Stimulated activated naive CD4-positive, alpha-beta T cell (primary cell): ENCODE measurements at regions not wholly inside any gene's neighbourhood (a gene's known extent, or its start where the extent isn't known, plus 50 kb on each side); places are given as distances from the start of the nearest gene placed in this dataset.

Experiments
- DNase-seq, 6 experiments: peaks; one replicate each; lab custom pipeline; 2025; lab: John Stamatoyannopoulos, UW

DNA sequence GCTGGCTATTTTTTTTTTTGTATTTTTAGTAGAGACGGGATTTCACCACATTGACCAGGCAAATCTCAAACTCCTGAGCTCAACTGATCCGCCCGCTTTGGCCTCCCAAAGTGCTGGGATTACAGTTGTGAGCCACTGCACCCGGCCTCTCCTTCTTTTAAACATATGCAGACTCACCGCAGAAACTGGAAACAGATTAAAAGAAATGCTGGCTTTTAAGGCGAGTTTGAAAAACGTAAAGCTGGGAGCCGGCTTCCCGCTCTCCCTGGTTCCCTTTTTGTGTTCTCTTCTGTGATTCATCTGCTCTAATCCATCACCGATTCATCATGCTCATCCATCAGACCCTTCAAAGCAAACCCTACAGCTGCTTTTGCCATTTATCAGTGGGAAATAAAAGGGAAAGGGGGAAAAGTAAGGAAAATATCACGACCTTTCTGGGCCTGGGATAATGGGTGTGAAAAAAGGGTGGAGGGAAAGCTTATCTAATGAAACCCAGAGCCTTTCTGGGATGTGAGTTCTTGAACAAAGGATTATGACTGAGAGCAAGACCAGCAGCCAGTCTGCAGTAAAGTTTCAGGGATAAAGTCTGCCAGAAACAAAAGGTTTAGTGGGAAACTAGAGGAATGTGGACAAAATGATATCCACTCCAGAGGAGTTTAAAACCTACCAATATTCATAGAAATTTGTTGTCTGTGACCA, 92.3 kb upstream of the LRIG1 start:
- no peak for DNase-seq

DNA sequence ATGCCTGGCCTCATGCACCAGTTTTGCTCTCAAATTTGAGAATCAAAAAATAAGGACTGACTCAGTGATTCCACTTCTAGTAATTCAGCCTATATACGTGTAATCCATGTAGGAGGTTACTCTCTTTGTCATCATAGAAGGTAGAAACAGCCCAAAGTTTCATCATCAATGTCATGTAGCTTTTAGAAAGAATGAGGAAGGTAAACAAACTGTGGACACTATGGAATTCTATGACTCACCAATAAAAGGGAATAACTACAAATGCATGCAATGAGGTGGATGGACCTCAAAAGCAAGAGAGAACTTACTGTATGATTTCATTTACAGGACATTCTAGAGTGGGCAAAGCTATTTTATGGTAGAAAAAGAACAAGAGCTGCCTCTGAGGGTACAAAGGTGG, 93.2 kb upstream of the LRIG1 start:
- DNase-seq = no peak

DNA sequence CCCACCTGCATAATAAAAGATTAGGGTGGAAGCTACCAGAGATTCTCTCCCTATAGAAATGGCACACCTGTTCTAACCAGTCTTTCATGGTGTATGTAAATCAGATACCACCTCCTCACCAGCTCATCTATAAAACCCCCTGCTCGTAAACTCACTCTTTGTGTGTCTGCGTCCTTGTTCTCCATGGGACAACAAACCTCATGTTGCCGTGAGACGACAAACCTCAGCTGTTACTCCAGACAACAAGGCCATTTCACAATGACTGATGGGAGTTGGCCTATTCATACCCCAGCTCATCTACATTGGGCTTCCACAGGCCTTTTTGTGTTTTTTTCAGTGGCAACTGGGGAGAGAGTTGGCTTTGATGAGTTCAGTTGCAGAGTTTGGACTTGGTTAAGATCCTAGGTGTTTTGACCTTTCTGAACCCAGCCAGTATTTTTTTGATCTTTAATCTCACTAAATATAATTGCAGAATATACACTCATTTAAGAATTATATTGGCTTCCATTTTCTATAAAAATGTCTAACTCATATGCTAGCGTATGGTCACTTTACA, 96.6 kb upstream of the LRIG1 start:
- no peak for DNase-seq

DNA sequence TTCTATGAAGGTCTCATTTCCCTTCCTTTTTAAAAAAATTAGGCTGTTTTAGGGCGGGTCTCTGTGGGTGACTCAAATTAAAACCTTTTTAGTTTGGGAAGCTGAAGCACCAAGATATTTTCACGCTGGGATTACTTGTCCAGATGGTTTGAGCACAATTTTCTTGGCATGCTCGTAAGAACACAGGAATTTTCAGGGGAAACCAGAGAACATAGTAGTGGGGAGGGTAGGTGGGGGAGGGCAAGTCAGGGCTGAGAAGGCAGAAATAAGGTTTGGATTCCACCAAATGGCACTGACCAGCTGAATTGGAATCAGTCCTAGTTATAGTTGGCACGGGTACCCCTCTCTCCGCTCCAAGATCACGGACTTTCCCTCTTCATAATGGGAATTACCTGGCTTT, 97.3 kb upstream of the LRIG1 start:
- no peak for DNase-seq

DNA sequence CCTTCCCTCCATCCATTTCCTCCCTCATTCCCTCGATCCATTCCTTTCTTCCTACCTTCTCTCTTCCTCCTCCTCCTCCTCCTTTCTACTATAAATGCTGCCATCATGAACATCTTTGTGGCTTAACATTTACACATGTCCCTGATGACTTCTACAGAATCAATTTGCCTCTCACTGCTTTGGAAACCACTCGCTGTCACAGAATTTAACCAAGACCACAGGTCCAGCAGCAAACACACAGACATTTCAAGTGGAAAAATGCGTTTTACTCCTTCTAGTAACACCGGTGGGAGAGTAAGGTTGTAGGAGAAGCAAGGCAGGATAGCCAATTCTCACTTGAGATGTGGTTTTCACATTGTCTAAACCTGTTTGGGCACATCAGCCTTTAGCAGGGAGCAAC, 101.4 kb upstream of the LRIG1 start:
- DNase-seq = no peak

DNA sequence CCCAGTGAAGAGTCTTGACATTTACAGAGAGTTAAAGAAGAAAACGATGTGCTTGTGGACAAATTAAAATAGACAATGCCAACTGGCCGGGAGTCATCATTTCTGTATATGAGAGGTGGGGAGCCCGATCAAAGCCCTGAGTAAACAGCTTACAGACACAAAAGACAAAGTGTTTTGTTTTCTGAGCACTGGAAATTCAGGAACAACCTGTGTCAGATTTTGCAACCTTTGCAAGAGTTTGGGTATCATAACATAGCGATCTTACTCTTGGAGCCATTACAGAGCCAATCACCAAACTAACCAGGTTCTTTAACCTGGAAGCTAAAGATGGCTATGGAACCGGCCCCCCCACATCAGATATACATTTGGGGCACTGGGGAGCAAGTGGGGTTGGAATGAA, 101.9 kb upstream of the LRIG1 start:
- DNase-seq = no peak

DNA sequence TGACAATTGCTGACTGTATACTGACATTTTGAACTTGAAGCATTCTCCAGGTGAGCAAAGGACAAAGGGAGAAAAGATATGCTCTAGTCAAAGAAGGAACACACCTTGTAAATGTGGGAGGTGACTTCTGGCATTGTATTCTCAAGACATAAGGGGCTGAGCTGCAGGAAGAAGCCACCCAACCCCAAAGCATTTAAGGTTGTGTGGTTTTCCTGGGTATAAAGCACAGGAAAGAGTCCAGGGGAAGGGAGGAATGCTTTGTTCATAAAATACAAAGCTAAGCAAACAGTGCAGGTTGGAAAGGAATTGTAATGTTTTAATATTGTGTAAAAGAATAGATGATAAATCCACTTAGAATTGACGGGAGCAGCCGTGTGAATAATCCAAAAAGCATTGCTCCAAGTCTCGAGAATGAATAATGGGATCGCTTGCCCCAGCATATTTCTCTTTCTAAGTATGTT, 102.4 kb upstream of the LRIG1 start:
- DNase-seq = no peak

DNA sequence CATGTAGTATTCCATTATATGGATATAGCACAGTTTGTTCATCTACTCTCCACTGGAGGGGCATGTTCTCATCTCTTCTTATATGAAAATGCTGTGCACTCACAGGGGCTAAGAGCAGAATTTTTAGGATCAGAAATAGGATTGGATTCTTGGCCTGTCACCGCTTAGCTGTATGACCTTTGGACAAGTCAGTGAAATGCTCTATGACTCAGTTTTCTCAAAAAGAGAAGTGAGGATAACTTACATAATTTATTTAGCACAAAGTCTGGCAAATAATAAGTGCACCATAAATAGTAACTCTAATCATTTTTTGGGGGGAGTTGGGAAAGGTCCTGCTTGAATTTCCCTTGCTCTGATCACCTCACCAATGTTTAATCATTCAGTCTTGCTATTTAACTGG, 103.7 kb upstream of the LRIG1 start:
- no peak for DNase-seq

DNA sequence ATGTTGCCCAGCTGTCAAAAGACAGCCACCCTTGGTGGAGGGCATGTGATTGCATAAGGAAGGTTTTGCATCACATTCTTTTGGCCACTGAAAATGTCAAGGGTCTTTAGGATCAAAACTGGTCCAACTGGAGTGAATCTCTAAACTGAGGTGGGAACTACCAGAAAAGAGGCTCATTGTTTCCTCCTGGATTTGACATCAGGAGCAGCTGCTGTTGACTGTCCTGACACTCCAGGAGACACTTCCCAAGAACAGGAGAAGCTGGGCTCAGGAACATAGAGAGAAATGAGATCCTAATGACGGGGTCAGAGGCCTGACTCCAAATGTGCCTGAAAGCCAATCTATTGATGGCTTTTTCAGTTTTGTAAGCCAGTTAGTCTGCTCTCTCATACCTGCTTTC, 105.3 kb upstream of the LRIG1 start:
- no peak for DNase-seq

DNA sequence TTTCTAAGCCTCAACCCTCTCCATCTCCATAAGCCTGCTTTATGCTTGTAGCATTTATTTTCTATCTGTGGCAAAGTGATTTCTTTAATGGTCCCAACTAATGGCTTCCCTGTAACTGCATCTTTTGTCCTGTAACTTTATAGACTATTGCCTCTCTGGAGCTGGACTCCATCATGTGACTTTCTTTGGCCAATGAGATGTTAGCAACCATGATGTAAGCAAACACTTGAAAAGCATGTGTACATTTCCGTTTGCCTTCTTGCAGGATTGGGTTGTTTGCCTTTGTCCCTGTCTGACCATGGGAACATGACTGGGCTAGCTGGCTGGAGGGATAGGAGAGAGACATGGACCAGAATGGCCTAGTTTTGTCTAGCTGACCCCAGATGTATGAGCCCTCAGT, 106.0 kb upstream of the LRIG1 start:
- DNase-seq = no peak

DNA sequence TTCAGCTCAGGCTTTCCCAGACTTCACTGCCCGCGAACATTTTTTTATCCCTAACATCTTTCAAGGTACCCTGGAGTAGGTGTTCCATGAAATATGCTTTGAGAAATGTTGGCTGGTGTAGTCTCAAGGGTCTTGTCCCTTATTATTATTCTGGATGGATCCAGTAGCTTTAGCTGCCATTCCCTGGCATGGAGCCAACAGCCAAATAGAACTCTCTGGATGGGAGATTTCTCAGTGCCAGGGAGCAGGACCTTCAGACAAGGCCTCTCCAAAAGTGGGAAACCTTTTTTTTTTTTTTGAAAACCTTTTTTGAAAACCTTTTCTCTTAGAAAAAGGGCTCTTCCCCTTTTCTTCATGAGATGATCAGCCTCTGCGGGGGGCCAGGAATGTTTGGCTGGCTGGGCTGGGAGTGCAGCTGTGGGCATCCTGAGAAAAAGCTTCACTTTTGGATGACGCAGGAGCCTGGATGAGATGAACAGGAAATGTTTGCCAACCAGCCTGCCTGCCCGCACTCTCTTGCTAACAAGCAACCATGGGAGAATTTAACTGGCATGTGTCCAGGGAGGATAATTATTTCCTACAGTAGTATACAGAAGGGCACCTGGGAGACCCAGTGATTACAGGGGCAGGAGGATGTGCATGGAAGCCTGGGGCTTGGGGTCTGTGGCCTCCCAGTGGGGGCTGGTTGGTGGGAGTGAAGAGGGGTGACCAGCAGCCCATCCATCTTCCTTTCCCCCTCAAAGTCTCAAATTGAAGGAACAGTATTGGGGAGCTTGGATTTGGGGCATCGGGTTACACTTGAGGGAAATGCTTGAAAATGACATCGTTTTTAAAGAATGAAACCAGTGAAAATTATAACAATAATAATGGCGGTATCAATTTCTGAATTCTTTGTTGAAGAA, 109.1 kb upstream of the LRIG1 start:
- no peak for DNase-seq

DNA sequence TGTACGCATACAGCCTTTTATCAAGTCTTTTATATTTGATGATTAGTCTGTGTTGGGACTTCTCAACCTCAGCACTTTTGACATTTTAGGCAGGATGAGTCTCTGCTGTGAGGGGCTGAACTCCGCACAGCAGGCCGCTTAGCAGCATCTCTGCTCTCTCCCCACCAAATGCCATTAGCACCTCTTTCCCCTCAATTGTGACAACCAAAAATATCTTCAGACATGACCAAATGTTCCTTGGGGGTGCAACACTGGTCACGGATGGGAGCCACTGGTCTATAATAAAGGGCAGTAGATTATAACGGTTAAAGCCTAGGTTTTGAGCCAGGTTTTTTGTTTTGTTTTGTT, 109.7 kb upstream of the LRIG1 start:
- no peak for DNase-seq

DNA sequence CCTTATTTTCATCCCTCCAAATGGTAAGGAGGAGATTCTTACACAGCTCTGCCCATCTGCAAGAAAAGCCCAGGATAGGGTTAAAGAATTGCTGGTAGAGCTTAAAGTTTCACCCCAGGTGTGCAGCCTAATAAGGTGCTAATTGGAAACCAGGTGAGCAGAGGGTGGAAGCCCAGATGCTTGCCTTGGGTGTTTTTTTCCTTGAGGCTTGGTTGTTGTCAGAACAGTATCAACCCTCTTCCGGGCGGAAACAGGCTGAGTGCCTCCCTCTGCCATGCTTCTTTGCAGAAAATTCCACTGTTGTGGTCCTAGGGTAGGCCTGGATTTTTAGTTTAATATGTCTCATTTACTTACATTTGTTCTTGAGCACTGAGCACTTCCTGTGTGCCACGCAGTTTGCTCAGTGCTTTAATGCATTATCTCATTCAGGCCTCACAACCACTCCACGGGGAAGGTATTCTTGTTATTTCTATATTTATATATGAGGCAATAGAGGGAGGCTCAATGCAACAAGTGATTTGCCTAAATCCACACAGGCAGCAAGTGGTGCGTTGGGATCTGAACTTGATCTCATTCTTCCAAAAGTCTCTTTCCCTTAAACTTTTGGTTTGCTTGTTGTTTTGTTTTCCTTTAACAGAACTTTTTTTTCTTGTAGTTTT, 115.0 kb upstream of the LRIG1 start:
- DNase-seq = peak in 2 of 6 experiments; percentile 5 to 20

DNA sequence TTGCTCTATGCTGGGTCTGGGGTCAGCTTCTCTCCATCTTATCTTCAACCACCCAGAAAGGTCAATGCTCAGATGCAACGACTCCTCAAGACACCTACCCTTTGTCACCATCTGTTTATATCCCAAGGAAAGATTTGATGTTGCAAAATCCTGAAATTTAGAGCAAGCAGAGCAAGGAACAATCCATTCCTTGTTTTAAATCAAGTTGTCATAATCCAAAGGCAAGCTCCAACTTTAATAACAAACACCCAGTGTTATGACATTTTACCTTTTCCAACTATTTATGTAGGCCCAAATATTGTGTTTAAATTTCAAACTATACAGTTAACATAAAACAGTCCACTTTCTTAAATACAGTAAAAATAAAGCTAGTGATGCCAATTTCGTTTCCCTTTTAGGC, 116.5 kb upstream of the LRIG1 start:
- no peak for DNase-seq

DNA sequence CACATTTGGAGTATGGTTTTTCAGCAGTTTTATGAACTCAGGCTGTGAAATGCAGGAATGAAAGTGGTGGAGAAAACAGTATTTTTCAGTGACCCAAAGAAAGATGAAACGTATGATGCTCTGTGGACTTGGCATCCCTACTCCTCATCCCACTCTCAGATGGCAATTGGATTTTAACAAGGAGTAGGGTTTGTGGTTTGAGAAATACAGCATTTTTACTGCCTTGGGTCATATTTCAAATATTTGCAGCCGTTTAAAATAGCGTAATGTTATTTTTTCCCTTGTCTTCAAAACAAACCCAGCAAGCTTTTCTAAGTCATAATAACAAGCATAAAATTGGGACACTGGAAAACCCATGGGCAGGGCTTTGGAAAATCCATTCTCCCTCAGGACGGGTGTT, 117.2 kb upstream of the LRIG1 start:
- DNase-seq = no peak

DNA sequence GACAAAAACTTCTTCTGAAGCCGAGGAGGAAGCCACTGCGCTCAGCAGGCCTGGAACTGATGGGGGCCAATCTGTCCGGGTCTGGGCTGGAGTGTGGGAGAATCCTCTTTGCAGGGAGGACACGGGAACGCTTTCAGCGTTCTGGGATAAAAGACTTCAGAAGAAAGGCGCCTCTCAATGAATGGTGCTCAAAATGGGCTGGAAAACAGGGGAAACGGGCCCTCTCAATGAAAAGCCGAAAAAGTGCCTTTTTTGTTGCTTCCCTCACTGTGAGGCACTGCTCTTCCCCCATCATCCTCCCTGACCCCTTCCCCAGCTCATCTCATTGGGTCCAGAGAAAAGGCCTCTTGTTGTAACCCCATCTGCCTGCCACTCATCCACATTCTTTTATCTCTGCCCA, 119.5 kb upstream of the LRIG1 start:
- DNase-seq = no peak

DNA sequence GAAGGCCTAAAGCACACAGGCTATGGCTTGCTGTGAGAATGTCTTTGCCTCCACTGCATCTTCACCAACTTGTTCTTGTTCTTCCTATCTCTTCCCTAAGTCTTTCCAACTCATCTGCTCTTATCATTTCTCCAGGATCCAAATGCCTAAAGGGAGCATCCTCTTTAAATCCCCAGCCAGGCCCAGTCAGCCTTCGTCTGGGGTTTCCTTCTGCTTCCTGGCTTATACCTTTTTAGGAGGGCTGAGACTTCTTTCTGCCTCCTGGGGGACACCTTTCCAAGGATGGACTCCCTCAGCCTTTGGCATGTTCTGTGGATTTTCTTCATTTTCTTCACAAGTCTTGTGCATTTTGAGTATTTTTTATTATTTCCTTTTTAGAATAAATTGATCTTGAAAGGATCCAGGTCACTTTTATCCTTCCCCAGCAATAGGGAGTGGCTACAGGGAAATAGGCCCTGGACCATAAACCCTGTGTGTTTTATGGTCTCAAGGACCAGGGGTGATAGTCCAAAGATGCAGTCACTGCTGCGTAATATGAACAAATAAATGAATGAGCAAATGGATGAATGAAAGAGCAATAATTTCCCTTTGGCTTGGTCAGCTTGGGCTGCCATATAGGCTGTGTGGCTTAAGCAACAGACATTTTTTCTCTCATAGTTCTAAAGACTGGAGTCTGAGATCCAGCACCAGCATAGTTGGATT, 122.1 kb upstream of the LRIG1 start:
- no peak for DNase-seq

DNA sequence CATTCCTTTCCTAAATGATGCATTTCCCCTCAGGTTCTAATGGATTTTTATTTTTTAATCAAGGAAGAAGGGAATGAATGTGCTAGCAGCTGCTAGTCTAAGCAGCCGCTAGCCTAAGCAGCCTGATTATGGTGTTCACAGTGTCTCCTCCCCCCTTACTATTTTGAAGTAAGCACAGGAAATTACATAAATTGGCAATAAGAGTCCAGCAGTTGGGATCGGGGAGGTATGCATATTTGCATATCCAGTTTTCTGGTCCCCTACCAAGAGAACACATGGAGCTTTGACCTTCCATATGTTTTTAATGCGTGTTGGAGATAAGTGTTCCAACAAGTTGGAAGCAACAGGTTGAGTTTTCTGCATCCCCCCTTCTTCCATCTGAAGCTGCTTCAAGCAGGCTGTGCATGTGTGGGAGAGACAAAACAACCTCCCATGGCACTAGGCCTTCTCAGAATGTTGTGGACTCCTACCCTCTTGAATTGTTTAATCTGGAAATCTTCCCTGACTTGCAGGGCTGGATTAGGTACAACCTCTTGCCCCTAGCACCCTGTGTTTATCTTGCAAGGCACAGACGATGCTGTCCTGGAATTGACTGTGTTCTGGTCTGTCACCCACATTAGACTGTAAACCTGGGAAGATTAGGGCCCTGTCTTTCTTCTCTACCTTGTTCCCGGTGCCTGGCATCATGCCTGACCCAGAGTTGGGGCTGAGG, 124.8 kb upstream of the LRIG1 start:
- DNase-seq = no peak

DNA sequence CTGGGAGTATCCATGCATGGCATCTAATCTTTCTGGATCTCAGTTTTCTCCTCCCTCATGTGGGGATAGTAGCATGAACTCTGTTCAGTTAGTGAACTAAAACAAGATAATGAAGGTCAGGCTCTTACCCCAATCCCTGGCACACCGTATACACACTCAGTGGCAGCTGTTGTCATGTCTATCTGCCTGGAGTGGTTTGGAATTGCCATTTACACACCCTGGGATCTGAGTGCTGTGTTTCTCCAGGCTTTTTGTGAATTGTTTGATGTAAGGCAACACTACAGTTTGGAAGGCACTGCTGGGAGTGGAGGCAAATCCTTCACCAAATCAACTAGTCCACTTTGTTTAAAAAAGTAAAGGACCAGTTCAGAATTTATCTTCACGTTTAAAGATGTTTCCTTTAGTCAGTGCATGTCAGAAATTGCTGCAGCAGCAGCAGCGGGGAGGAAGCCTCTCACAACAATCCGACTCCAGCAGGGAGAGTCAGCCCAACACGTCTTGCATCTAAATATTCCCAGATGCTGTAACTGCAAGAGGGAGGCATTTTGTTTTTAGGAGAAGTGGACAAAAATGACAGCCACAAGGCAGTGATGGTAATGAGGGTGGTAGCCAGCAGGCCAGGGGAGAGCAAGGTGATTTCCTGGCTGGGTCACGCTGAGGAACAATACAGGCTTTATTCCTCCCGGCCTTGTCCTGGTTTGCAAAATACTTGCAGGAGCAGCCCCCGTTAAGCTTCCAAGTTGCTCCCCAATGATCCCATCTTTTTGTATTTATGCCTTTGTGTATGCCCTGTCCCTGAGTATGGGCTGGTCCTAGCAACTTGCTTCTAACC, 128.5 kb upstream of the LRIG1 start:
- no peak for DNase-seq

DNA sequence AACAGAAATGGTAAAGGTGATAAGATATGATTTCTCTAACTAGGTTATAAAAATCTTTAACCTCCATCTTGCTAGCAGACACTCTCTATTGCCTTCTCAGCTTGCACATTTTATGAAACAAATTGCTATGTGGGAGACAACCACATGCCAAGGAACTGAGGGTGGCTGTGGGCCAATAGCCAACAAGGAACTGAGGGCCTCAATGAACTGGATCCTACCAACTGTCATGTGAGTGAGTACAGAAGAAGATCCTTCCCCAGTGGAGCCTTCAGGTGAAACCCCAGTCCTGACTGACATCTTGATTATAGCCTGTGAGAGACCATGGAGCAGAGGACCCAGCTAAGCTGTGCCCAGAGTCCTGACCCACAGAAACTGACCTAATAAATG, 129.2 kb upstream of the LRIG1 start:
- DNase-seq = no peak
